ENCODE measurements at regions not wholly inside any gene's neighbourhood (a gene's known extent, or its start where the extent isn't known, plus 50 kb on each side); places are given as distances from the start of the nearest gene placed in this dataset.

DNA sequence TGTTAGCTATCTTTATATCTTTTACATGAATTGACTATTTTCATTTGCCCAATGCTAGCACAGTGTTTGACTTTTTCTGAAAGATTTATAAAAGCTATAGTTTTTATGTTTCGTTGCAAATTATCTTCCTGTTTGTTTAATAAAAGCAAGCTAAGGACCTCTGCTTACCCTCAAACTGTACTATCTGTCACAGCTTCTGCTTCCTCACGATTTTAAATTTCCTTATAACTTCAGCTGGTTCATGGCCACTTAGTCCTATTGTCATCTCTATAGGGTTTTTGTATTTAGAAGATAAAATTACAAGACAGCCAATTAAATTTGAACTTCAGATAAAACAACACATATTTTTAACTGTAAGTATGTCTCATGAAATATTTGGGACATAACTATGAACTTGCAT is 494.0 kb downstream of the PDGFC start:
- WGBS, 2 donors, result 74 to 77% methylated on average over 2 of the region's 2 CpGs
- H3K27ac ChIP-seq, result no peak overlapping the region
- DNase-seq (ENCODE audit: low spot score in 2 of 2), result no peak
- H3K27me3 ChIP-seq, result no peaks in the 10 kb centered on the region
- TF ChIP-seq EP300 (IDR thresholded peaks at IDR 0.05) (no peak), POLR2A (IDR thresholded peaks at IDR 0.05) (no peak)
- TF ChIP-seq, protein P1, sequence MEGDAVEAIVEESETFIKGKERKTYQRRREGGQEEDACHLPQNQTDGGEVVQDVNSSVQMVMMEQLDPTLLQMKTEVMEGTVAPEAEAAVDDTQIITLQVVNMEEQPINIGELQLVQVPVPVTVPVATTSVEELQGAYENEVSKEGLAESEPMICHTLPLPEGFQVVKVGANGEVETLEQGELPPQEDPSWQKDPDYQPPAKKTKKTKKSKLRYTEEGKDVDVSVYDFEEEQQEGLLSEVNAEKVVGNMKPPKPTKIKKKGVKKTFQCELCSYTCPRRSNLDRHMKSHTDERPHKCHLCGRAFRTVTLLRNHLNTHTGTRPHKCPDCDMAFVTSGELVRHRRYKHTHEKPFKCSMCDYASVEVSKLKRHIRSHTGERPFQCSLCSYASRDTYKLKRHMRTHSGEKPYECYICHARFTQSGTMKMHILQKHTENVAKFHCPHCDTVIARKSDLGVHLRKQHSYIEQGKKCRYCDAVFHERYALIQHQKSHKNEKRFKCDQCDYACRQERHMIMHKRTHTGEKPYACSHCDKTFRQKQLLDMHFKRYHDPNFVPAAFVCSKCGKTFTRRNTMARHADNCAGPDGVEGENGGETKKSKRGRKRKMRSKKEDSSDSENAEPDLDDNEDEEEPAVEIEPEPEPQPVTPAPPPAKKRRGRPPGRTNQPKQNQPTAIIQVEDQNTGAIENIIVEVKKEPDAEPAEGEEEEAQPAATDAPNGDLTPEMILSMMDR (IDR thresholded peaks at IDR 0.05), result no peak
- H3K36me3 ChIP-seq, result no peaks in the 10 kb centered on the region
- no peaks in the 10 kb centered on the region for H3K9me3 ChIP-seq
- no peaks in the 10 kb centered on the region for H3K4me1 ChIP-seq
- H3K4me3 ChIP-seq, result no peak overlapping the region

- H3K36me3 ChIP-seq, result no peaks in the 10 kb centered on the region
- 33 to 43% methylated on average over 2 of the region's 2 CpGs for WGBS, 2 donors
- TF ChIP-seq POLR2A (IDR thresholded peaks at IDR 0.05) (no peak), EP300 (IDR thresholded peaks at IDR 0.05) (no peak)
- TF ChIP-seq, protein P1 (IDR thresholded peaks at IDR 0.05), result no peak
- H3K27ac ChIP-seq, result peak overlapping the region in 1 of 4 donors; percentile 18
- no peak overlapping the region for H3K4me3 ChIP-seq
- H3K9me3 ChIP-seq, result no peaks in the 10 kb centered on the region
- no peaks in the 10 kb centered on the region for H3K27me3 ChIP-seq
- no peaks in the 10 kb centered on the region for H3K4me1 ChIP-seq
- DNase-seq (ENCODE audit: low spot score in 2 of 2), result no peak
Measured at GRCh38 chr4:156476359-156476758, 495.2 kb downstream of the PDGFC start.

GRCh38 chr4:156475322-156475721 is 496.3 kb downstream of the PDGFC start:
- TF ChIP-seq, protein P1 (IDR thresholded peaks at IDR 0.05), result peak; percentile 21 to 55 (median 42)
- TF ChIP-seq POLR2A (IDR thresholded peaks at IDR 0.05), result no peak
- H3K9me3 ChIP-seq, result no peaks in the 10 kb centered on the region
- no peak for DNase-seq (ENCODE audit: low spot score in 2 of 2)
- no peak overlapping the region for H3K4me3 ChIP-seq
- no peaks in the 10 kb centered on the region for H3K36me3 ChIP-seq
- no peak overlapping the region for H3K27ac ChIP-seq
- no peaks in the 10 kb centered on the region for H3K27me3 ChIP-seq
- H3K4me1 ChIP-seq, result no peaks in the 10 kb centered on the region

GRCh38 chr4:156473151-156473550 is 498.4 kb downstream of the PDGFC start:
- no peak for TF ChIP-seq POLR2A (IDR thresholded peaks at IDR 0.05)
- 91 to 92% methylated on average over 3 of the region's 3 CpGs for WGBS, 2 donors
- Histone ChIP-seq H3K9me3 (no peaks in the 10 kb centered on the region), H3K4me1 (no peaks in the 10 kb centered on the region), H3K4me3 (no peak overlapping the region), H3K36me3 (no peaks in the 10 kb centered on the region), H3K27ac (no peak overlapping the region), H3K27me3 (no peaks in the 10 kb centered on the region)
- DNase-seq (ENCODE audit: low spot score in 2 of 2), result no peak

GRCh38 chr4:156472624-156473023 is 499.0 kb downstream of the PDGFC start:
- H3K36me3 ChIP-seq, result no peaks in the 10 kb centered on the region
- no peak for DNase-seq (ENCODE audit: low spot score in 2 of 2)
- no peak for TF ChIP-seq POLR2A (IDR thresholded peaks at IDR 0.05)
- H3K4me3 ChIP-seq, result no peak overlapping the region
- H3K4me1 ChIP-seq, result no peaks in the 10 kb centered on the region
- no peaks in the 10 kb centered on the region for H3K27me3 ChIP-seq
- WGBS, 2 donors, result 76 to 88% methylated on average over 1 of the region's 1 CpG
- no peak overlapping the region for H3K27ac ChIP-seq
- no peaks in the 10 kb centered on the region for H3K9me3 ChIP-seq

- Histone ChIP-seq H3K9me3 (no peaks in the 10 kb centered on the region), H3K4me3 (no peak overlapping the region), H3K4me1 (no peaks in the 10 kb centered on the region), H3K27ac (no peak overlapping the region), H3K36me3 (no peaks in the 10 kb centered on the region), H3K27me3 (no peaks in the 10 kb centered on the region)
- WGBS, 2 donors, result 52 to 66% methylated on average over 5 of the region's 5 CpGs
- TF ChIP-seq, protein P1 (IDR thresholded peaks at IDR 0.05), result no peak
- TF ChIP-seq POLR2A (IDR thresholded peaks at IDR 0.05) (no peak), EP300 (IDR thresholded peaks at IDR 0.05) (no peak)
- DNase-seq (ENCODE audit: low spot score in 2 of 2), result no peak
Measured at GRCh38 chr4:156459584-156459983, 505.9 kb upstream of the CTSO start.
